Uterus (tissue), 2 donors: ENCODE measurements at regions not wholly inside any gene's neighbourhood (a gene's known extent, or its start where the extent isn't known, plus 50 kb on each side); places are given as distances from the start of the nearest gene placed in this dataset.

Source experiments
- POLR2A ChIP-seq, 2 donors: fragments of 450-650 bp; IDR thresholded peaks; one replicate each; pipeline ENCODE4 v1.6.1; 2016; ENCODE audit warnings: antibody characterized with exemption in 2 of 2, mild to moderate bottlenecking in 1 of 2, moderate library complexity in 1 of 2
- TF ChIP-seq, protein P1 (sequence below), 4 experiments: fragments of 200-600 bp in 2 of 4; fragments of 450-650 bp in 2 of 4; sonication (generic) in 2 of 4; IDR thresholded peaks; one replicate each; pipeline ENCODE4 v1.5.1; 2016 to 2019; ENCODE audit warnings: antibody characterized with exemption in 4 of 4, mild to moderate bottlenecking in 2 of 4, moderate library complexity in 1 of 4

DNA sequence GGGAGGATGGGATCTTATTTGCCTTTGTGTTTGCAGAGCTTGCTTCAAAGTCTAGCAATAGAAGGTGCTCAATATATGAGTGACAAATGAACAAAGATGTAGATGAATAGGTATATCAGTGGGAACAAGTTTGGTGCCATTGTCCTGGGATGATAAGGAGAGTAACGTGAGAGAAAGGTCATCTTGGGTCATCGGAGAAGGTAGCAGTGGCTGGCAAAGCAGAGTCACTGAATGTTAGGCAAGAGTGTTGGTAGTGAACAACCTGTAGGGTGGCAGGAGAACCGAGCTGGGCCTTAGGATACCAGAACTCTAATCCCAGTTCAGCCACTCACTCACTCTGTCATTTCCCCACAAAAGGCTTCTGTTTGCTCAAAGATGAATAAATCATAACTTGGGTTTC lies 87.2 kb downstream of the CCDC71L start:
- TF ChIP-seq POLR2A (IDR thresholded peaks at IDR 0.05): no peak
- TF ChIP-seq, protein P1, sequence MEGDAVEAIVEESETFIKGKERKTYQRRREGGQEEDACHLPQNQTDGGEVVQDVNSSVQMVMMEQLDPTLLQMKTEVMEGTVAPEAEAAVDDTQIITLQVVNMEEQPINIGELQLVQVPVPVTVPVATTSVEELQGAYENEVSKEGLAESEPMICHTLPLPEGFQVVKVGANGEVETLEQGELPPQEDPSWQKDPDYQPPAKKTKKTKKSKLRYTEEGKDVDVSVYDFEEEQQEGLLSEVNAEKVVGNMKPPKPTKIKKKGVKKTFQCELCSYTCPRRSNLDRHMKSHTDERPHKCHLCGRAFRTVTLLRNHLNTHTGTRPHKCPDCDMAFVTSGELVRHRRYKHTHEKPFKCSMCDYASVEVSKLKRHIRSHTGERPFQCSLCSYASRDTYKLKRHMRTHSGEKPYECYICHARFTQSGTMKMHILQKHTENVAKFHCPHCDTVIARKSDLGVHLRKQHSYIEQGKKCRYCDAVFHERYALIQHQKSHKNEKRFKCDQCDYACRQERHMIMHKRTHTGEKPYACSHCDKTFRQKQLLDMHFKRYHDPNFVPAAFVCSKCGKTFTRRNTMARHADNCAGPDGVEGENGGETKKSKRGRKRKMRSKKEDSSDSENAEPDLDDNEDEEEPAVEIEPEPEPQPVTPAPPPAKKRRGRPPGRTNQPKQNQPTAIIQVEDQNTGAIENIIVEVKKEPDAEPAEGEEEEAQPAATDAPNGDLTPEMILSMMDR (IDR thresholded peaks at IDR 0.05): no peak
